Keratinocyte (primary cell): ENCODE measurements at regions not wholly inside any gene's neighbourhood (a gene's known extent, or its start where the extent isn't known, plus 50 kb on each side); places are given as distances from the start of the nearest gene placed in this dataset.
"Not testable (repeated sequence)": the region's sequence is repeated elsewhere in the genome, so short reads cannot be mapped to it uniquely, and the experiment has no call there.

Source experiments
- DNase-seq: peaks from one replicate; pipeline ENCODE4 v3.0.0-alpha.2; 2011; ENCODE audit warnings: low read depth, missing footprints, low spot score
- FAIRE-seq: peaks from 2 replicates; lab custom pipeline; 2011; peaks lifted over from hg19 to GRCh38; lab: Jason Lieb, UNC
- H2AFZ ChIP-seq: 2 replicates; pipeline ENCODE4 v1.6.0; 2012; ENCODE audit warnings: low read length, control low read depth, inconsistent platforms; ENCODE audit not compliant: control insufficient read depth
- H3K27ac ChIP-seq: 2 replicates; pipeline ENCODE4 v1.5.1; 2011; ENCODE audit warnings: low read length; ENCODE audit not compliant: control insufficient read depth, insufficient read depth
- H3K27me3 ChIP-seq: 3 replicates; pipeline ENCODE4 v1.6.0; 2011; ENCODE audit warnings: low read length; ENCODE audit not compliant: control insufficient read depth, insufficient read depth; ENCODE audit errors: extremely low read depth
- H3K36me3 ChIP-seq, 2 experiments: 2 replicates in 1 of 2; 3 replicates in 1 of 2; pipeline ENCODE4 v1.5.1; 2011; ENCODE audit warnings: low read length in 2 of 2, mild to moderate bottlenecking in 1 of 2; ENCODE audit not compliant: control insufficient read depth in 2 of 2, insufficient read depth in 2 of 2; ENCODE audit errors: extremely low read depth in 1 of 2
- H3K4me1 ChIP-seq: 3 replicates; pipeline ENCODE4 v1.5.1; 2011; ENCODE audit warnings: low read length; ENCODE audit not compliant: control insufficient read depth, insufficient read depth; ENCODE audit errors: extremely low read depth
- H3K4me2 ChIP-seq: 3 replicates; pipeline ENCODE4 v1.6.0; 2011; ENCODE audit warnings: low read depth, low read length; ENCODE audit not compliant: control insufficient read depth, insufficient read depth; ENCODE audit errors: extremely low read depth
- H3K4me3 ChIP-seq, 3 experiments: fragments of 200-600 bp in 1 of 3; sonication (generic) in 1 of 3; 2 replicates in 2 of 3; 3 replicates in 1 of 3; pipeline ENCODE4 v1.5.1; 2011 to 2016; ENCODE audit warnings: low read length in 3 of 3, mild to moderate bottlenecking in 3 of 3, control low read depth in 2 of 3, inconsistent platforms in 1 of 3, low read depth in 1 of 3, mixed read lengths in 1 of 3, mixed run types in 1 of 3, moderate library complexity in 1 of 3; ENCODE audit not compliant: control insufficient read depth in 2 of 3, insufficient read depth in 2 of 3; ENCODE audit errors: extremely low read depth in 1 of 3
- H3K79me2 ChIP-seq: 2 replicates; pipeline ENCODE4 v1.6.0; 2012; ENCODE audit warnings: low read length; ENCODE audit not compliant: control insufficient read depth, insufficient read depth
- H3K9ac ChIP-seq: 3 replicates; pipeline ENCODE4 v1.6.0; 2011; ENCODE audit warnings: low read length; ENCODE audit not compliant: control insufficient read depth, insufficient read depth; ENCODE audit errors: extremely low read depth
- H3K9me1 ChIP-seq: 3 replicates; pipeline ENCODE4 v1.6.0; 2011; ENCODE audit warnings: low read length; ENCODE audit not compliant: control insufficient read depth, insufficient read depth; ENCODE audit errors: extremely low read depth
- H3K9me3 ChIP-seq: 2 replicates; pipeline ENCODE4 v1.5.1; 2012; ENCODE audit warnings: low read depth, low read length; ENCODE audit not compliant: control insufficient read depth
- H4K20me1 ChIP-seq: 3 replicates; pipeline ENCODE4 v1.6.0; 2011; ENCODE audit warnings: low read length; ENCODE audit not compliant: control insufficient read depth, insufficient read depth; ENCODE audit errors: extremely low read depth
- CTCF ChIP-seq, 3 experiments: IDR thresholded peaks in 1 of 3; conservative IDR thresholded peaks in 1 of 3; optimal IDR thresholded peaks in 1 of 3; 2 replicates in 2 of 3; 3 replicates in 1 of 3; pipeline versions ENCODE3 to v1.5.1; 2011; ENCODE audit warnings: low read length in 3 of 3, mild to moderate bottlenecking in 3 of 3, moderate library complexity in 2 of 3, control low read depth in 1 of 3, inconsistent platforms in 1 of 3; ENCODE audit not compliant: insufficient read depth in 2 of 3; ENCODE audit errors: extremely low read depth in 1 of 3
- EZH2 ChIP-seq: IDR thresholded peaks from one replicate; pipeline ENCODE4 v1.6.1; 2012; ENCODE audit warnings: inconsistent platforms, mild to moderate bottlenecking, low read length, moderate library complexity
- dilution Hi-C: fragments of 300-500 bp; cut with MboI; formaldehyde crosslinking; loops from one replicate; pipeline ENCODE4 v1.7.0; 2020; ENCODE audit warnings: low sequenced_read_pairs; ENCODE audit not compliant: extremely low pct_ligation_motif_present

GRCh38 chr3:110697961-110698360 is 373.7 kb upstream of the NECTIN3 start:
- no peaks in the 10 kb centered on the region for H3K36me3 ChIP-seq
- no peak overlapping the region for H2AFZ ChIP-seq
- H3K4me2 ChIP-seq = no peak overlapping the region
- FAIRE-seq (no peak), DNase-seq (no peak)
- H3K9ac ChIP-seq = no peak overlapping the region
- no peaks in the 10 kb centered on the region for H4K20me1 ChIP-seq
- no peaks in the 10 kb centered on the region for H3K79me2 ChIP-seq
- no peaks in the 10 kb centered on the region for H3K27me3 ChIP-seq
- no peaks in the 10 kb centered on the region for H3K9me3 ChIP-seq
- H3K27ac ChIP-seq = no peak overlapping the region
- dilution Hi-C loops = no loop called here
- no peak for TF ChIP-seq CTCF (optimal IDR thresholded peaks at IDR 0.05 in 1 of 3, IDR thresholded peaks at IDR 0.05 in 1 of 3, conservative IDR thresholded peaks at IDR 0.05 in 1 of 3; ENCODE audit: extremely low read depth in 1 of 3, insufficient read depth in 2 of 3, low read length in 3 of 3)
- TF ChIP-seq EZH2 = no peak
- no peak overlapping the region for H3K4me3 ChIP-seq
- no peaks in the 10 kb centered on the region for H3K9me1 ChIP-seq
- H3K4me1 ChIP-seq = no peaks in the 10 kb centered on the region

GRCh38 chr3:110704332-110704731 is 367.3 kb upstream of the NECTIN3 start:
- H2AFZ ChIP-seq, H3K9ac ChIP-seq, H3K9me1 ChIP-seq, H3K79me2 ChIP-seq, H3K27ac ChIP-seq, H3K4me2 ChIP-seq, FAIRE-seq, H3K9me3 ChIP-seq, H4K20me1 ChIP-seq, H3K36me3 ChIP-seq, DNase-seq, dilution Hi-C loops, H3K4me3 ChIP-seq, H3K27me3 ChIP-seq, H3K4me1 ChIP-seq: not testable (repeated sequence)

- H3K4me2 ChIP-seq = no peak overlapping the region
- H3K79me2 ChIP-seq = no peaks in the 10 kb centered on the region
- no peaks in the 10 kb centered on the region for H3K27me3 ChIP-seq
- H3K9me1 ChIP-seq = no peaks in the 10 kb centered on the region
- no peak for DNase-seq
- no peaks in the 10 kb centered on the region for H3K36me3 ChIP-seq
- H3K27ac ChIP-seq = no peak overlapping the region
- H2AFZ ChIP-seq = no peak overlapping the region
- dilution Hi-C loops = no loop called here
- H3K9ac ChIP-seq = no peak overlapping the region
- H3K4me3 ChIP-seq = no peak overlapping the region
- H4K20me1 ChIP-seq = no peaks in the 10 kb centered on the region
- H3K4me1 ChIP-seq = no peaks in the 10 kb centered on the region
- TF ChIP-seq CTCF (optimal IDR thresholded peaks at IDR 0.05 in 1 of 3, IDR thresholded peaks at IDR 0.05 in 1 of 3, conservative IDR thresholded peaks at IDR 0.05 in 1 of 3; ENCODE audit: extremely low read depth in 1 of 3, insufficient read depth in 2 of 3, low read length in 3 of 3) (no peak), EZH2 (no peak)
- FAIRE-seq = no peak
- no peaks in the 10 kb centered on the region for H3K9me3 ChIP-seq
These were observed 363.5 kb upstream of the NECTIN3 start for GRCh38 chr3:110708156-110708555.
